ENCODE measurements at regions not wholly inside any gene's neighbourhood (a gene's known extent, or its start where the extent isn't known, plus 50 kb on each side); places are given as distances from the start of the nearest gene placed in this dataset.

- TF ChIP-seq CTCF (conservative IDR thresholded peaks at IDR 0.05; ENCODE audit: low read depth in 2 of 2) (no peak), POLR2AphosphoS5 (IDR thresholded peaks at IDR 0.05; ENCODE audit: low read depth) (no peak), EZH2 (IDR thresholded peaks at IDR 0.05; ENCODE audit: low read depth, unreplicated experiment) (no peak), EZH2phosphoT487 (IDR thresholded peaks at IDR 0.05; ENCODE audit: unreplicated experiment) (no peak), CREB1 (CRISPR knock-in tag; IDR thresholded peaks at IDR 0.05; ENCODE audit: low read depth) (no peak), ZNF462 (CRISPR knock-in tag; IDR thresholded peaks at IDR 0.05) (0 out of 2 replicates have a peak, but pooled peaks have one; percentile 37), REST (IDR thresholded peaks at IDR 0.05; ENCODE audit: unreplicated experiment) (no peak), JUNB (IDR thresholded peaks at IDR 0.05; ENCODE audit: unreplicated experiment) (no peak), ZNF114 (CRISPR knock-in tag; IDR thresholded peaks at IDR 0.05) (no peak), NANOG (IDR thresholded peaks at IDR 0.05; ENCODE audit: borderline replicate concordance) (no peak), ETS1 (IDR thresholded peaks at IDR 0.05) (no peak)
These were observed 84.3 kb upstream of the THRB start for GRCh38 chr3:24578951-24579421.
